ENCODE measurements at regions not wholly inside any gene's neighbourhood (a gene's known extent, or its start where the extent isn't known, plus 50 kb on each side); places are given as distances from the start of the nearest gene placed in this dataset.

DNA sequence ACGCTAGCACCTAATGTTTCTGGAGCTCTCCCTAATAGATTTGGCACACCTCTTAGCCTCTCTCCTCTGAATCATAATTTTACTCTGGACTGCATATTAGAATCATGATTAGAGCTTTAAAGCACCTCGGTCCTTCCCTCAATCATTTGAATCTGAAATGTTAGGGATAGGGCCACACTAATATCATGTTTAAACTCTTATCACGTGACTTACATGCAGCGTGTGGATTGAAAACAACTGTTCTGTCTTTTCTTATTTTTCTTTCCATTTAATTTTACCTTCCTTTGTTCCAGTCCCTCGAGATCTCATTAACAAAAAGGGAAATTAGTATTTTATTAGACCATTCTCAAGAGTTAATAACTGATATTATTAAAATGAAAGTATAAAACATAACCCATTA is 762.5 kb upstream of the FLRT2 start:
- intact Hi-C loops (cut with micrococcal nuclease): no loop called here
- no peak for ATAC-seq
- Mint-ChIP-seq H3K4me1 (no peaks in the 10 kb centered on the region), H3K9me3 (peaks cover 3 to 39% (median 9%) of the 10 kb centered on the region in 11 donors), H3K27me3 (no peaks in the 10 kb centered on the region), H3K4me3 (no peak overlapping the region), H3K27ac (no peak overlapping the region), H3K36me3 (no peaks in the 10 kb centered on the region)
- no peaks in the 10 kb centered on the region for H3K4me1 ChIP-seq (ENCODE audit: control insufficient read depth in 2 of 2, insufficient read depth in 2 of 2, low read length in 2 of 2)
- no peak overlapping the region for H3K27ac ChIP-seq (ENCODE audit: low read depth, low read length)
- no peaks in the 10 kb centered on the region for H3K9me3 ChIP-seq (ENCODE audit: control insufficient read depth in 2 of 3, low read length in 3 of 3)
- no peaks in the 10 kb centered on the region for H3K27me3 ChIP-seq (ENCODE audit: control insufficient read depth in 2 of 2, insufficient read depth in 2 of 2, low read length in 2 of 2)
- POLR2A ChIA-PET: no interaction called here
- no peak overlapping the region for H3K4me3 ChIP-seq (ENCODE audit: low read length)
- DNase-seq: no peak
- no peaks in the 10 kb centered on the region for H3K36me3 ChIP-seq (ENCODE audit: control insufficient read depth in 2 of 3, insufficient read depth in 3 of 3, low read length in 3 of 3)
- CTCF ChIA-PET: no interaction called here

GRCh38 chr14:84770030-84770429 is 759.9 kb upstream of the FLRT2 start:
- POLR2A ChIA-PET: no interaction called here
- CTCF ChIA-PET: no interaction called here
- H3K4me1 ChIP-seq (ENCODE audit: control insufficient read depth in 2 of 2, insufficient read depth in 2 of 2, low read length in 2 of 2): no peaks in the 10 kb centered on the region
- peaks cover 0 to 5% (median 0%) of the 10 kb centered on the region in 5 donors for H3K36me3 Mint-ChIP-seq
- H3K4me3 ChIP-seq (ENCODE audit: low read length): no peak overlapping the region
- intact Hi-C loops (cut with micrococcal nuclease): no loop called here
- H3K36me3 ChIP-seq (ENCODE audit: control insufficient read depth in 2 of 3, insufficient read depth in 3 of 3, low read length in 3 of 3): no peaks in the 10 kb centered on the region
- no peaks in the 10 kb centered on the region for H3K4me1 Mint-ChIP-seq
- no peaks in the 10 kb centered on the region for H3K27me3 ChIP-seq (ENCODE audit: control insufficient read depth in 2 of 2, insufficient read depth in 2 of 2, low read length in 2 of 2)
- H3K27ac Mint-ChIP-seq: no peak overlapping the region
- peaks cover 3 to 47% (median 10%) of the 10 kb centered on the region in 11 donors for H3K9me3 Mint-ChIP-seq
- H3K9me3 ChIP-seq (ENCODE audit: control insufficient read depth in 2 of 3, low read length in 3 of 3): no peaks in the 10 kb centered on the region
- ATAC-seq (no peak), DNase-seq (no peak)
- no peaks in the 10 kb centered on the region for H3K27me3 Mint-ChIP-seq
- H3K4me3 Mint-ChIP-seq: no peak overlapping the region
- no peak overlapping the region for H3K27ac ChIP-seq (ENCODE audit: low read depth, low read length)

DNA sequence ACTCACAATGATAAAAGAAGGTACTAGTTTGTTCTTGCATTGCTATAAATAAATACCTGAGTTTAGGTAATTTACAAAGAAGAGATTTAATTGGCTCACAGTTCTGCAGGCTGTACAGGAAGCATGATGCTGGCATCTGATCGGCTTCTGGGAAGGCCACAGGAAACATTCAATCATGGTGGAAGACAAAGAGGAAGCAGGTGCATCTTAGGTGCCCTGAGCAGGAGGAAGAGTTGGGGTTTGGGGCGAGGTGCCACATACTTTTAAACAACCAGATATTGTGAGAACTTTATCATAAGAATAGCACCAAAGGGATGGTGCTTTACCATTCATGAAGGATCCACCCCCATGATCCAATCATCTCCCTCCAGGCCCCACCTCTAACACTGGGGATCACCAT is 752.6 kb upstream of the FLRT2 start:
- ATAC-seq (no peak), DNase-seq (no peak)
- Histone ChIP-seq H3K4me3 (ENCODE audit: low read length) (no peak overlapping the region), H3K4me1 (ENCODE audit: control insufficient read depth in 2 of 2, insufficient read depth in 2 of 2, low read length in 2 of 2) (no peaks in the 10 kb centered on the region), H3K27ac (ENCODE audit: low read depth, low read length) (no peak overlapping the region), H3K36me3 (ENCODE audit: control insufficient read depth in 2 of 3, insufficient read depth in 3 of 3, low read length in 3 of 3) (no peaks in the 10 kb centered on the region), H3K9me3 (ENCODE audit: control insufficient read depth in 2 of 3, low read length in 3 of 3) (no peaks in the 10 kb centered on the region), H3K27me3 (ENCODE audit: control insufficient read depth in 2 of 2, insufficient read depth in 2 of 2, low read length in 2 of 2) (no peaks in the 10 kb centered on the region)
- Mint-ChIP-seq H3K36me3 (peaks cover 0 to 9% (median 0%) of the 10 kb centered on the region in 5 donors), H3K4me1 (no peaks in the 10 kb centered on the region), H3K9me3 (peaks cover 3 to 28% (median 10%) of the 10 kb centered on the region in 11 donors), H3K27me3 (no peaks in the 10 kb centered on the region), H3K27ac (no peak overlapping the region), H3K4me3 (no peak overlapping the region)
- POLR2A ChIA-PET: no interaction called here
- CTCF ChIA-PET: no interaction called here
- intact Hi-C loops (cut with micrococcal nuclease): no loop called here

DNA sequence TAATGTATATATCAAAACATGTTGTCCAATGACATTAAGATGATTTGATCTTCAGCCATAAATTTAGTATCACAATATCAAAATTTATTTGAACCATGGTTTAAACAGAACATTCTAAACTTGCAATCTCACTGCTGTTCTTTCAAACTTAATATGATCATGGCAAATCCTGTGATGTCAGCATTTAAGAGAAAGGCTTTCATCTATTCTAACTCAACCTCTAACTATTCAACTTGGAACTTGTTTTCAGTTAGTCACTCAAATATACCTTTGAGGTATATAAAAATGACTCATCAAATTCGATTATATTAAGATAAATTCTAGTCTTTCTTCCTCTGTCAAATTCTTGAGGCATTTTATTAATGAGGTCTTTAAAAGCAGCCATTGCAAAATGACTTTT is 747.0 kb upstream of the FLRT2 start:
- H3K4me3 Mint-ChIP-seq: no peak overlapping the region
- H3K36me3 Mint-ChIP-seq: peaks cover 0 to 3% (median 0%) of the 10 kb centered on the region in 5 donors
- intact Hi-C loops (cut with micrococcal nuclease): no loop called here
- H3K4me1 ChIP-seq (ENCODE audit: control insufficient read depth in 2 of 2, insufficient read depth in 2 of 2, low read length in 2 of 2): no peaks in the 10 kb centered on the region
- no peaks in the 10 kb centered on the region for H3K27me3 Mint-ChIP-seq
- DNase-seq: no peak
- H3K27me3 ChIP-seq (ENCODE audit: control insufficient read depth in 2 of 2, insufficient read depth in 2 of 2, low read length in 2 of 2): no peaks in the 10 kb centered on the region
- no peaks in the 10 kb centered on the region for H3K4me1 Mint-ChIP-seq
- no peaks in the 10 kb centered on the region for H3K36me3 ChIP-seq (ENCODE audit: control insufficient read depth in 2 of 3, insufficient read depth in 3 of 3, low read length in 3 of 3)
- no peaks in the 10 kb centered on the region for H3K9me3 ChIP-seq (ENCODE audit: control insufficient read depth in 2 of 3, low read length in 3 of 3)
- no peak overlapping the region for H3K27ac Mint-ChIP-seq
- peaks cover 0 to 15% (median 10%) of the 10 kb centered on the region in 11 donors for H3K9me3 Mint-ChIP-seq
- H3K27ac ChIP-seq (ENCODE audit: low read depth, low read length): no peak overlapping the region
- ATAC-seq: no peak
- ChIA-PET POLR2A (no interaction called here), CTCF (no interaction called here)
- H3K4me3 ChIP-seq (ENCODE audit: low read length): no peak overlapping the region

DNA sequence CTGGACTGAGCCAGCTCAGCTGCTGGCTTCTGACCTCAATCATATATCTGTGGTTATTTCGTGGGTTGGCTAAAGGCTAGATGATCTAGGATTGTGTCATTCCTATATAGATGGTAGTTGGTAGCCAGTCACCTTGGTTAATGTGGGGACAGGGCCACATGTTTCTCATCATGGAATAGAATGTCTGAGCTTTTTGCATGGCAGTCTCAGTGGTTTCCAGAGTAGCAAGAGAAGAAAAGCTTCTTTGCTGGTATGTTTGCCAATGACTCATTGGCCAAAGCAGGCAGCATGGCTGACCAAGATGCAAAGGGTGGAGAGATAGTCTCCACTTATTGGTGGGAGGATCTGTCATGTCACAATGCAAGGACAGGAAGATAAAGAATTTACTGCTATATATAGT is 746.4 kb upstream of the FLRT2 start:
- no peak for DNase-seq
- Histone ChIP-seq H3K4me1 (ENCODE audit: control insufficient read depth in 2 of 2, insufficient read depth in 2 of 2, low read length in 2 of 2) (no peaks in the 10 kb centered on the region), H3K9me3 (ENCODE audit: control insufficient read depth in 2 of 3, low read length in 3 of 3) (no peaks in the 10 kb centered on the region), H3K4me3 (ENCODE audit: low read length) (no peak overlapping the region), H3K27me3 (ENCODE audit: control insufficient read depth in 2 of 2, insufficient read depth in 2 of 2, low read length in 2 of 2) (no peaks in the 10 kb centered on the region), H3K36me3 (ENCODE audit: control insufficient read depth in 2 of 3, insufficient read depth in 3 of 3, low read length in 3 of 3) (no peaks in the 10 kb centered on the region), H3K27ac (ENCODE audit: low read depth, low read length) (no peak overlapping the region)
- no peaks in the 10 kb centered on the region for H3K27me3 Mint-ChIP-seq
- intact Hi-C loops (cut with micrococcal nuclease): no loop called here
- no peak overlapping the region for H3K27ac Mint-ChIP-seq
- no peak overlapping the region for H3K4me3 Mint-ChIP-seq
- CTCF ChIA-PET: no interaction called here
- H3K9me3 Mint-ChIP-seq: peaks cover 0 to 17% (median 10%) of the 10 kb centered on the region in 11 donors
- no peak for ATAC-seq
- peaks cover 0 to 3% (median 0%) of the 10 kb centered on the region in 5 donors for H3K36me3 Mint-ChIP-seq
- POLR2A ChIA-PET: no interaction called here
- no peaks in the 10 kb centered on the region for H3K4me1 Mint-ChIP-seq

GRCh38 chr14:84785996-84786395 is 743.9 kb upstream of the FLRT2 start:
- POLR2A ChIA-PET: no interaction called here
- ATAC-seq (no peak), DNase-seq (no peak)
- Mint-ChIP-seq H3K4me3 (no peak overlapping the region), H3K27ac (no peak overlapping the region), H3K4me1 (no peaks in the 10 kb centered on the region), H3K27me3 (no peaks in the 10 kb centered on the region), H3K9me3 (peaks cover 0 to 15% (median 11%) of the 10 kb centered on the region in 11 donors), H3K36me3 (no peaks in the 10 kb centered on the region)
- Histone ChIP-seq H3K4me3 (ENCODE audit: low read length) (no peak overlapping the region), H3K27ac (ENCODE audit: low read depth, low read length) (no peak overlapping the region), H3K36me3 (ENCODE audit: control insufficient read depth in 2 of 3, insufficient read depth in 3 of 3, low read length in 3 of 3) (no peaks in the 10 kb centered on the region), H3K9me3 (ENCODE audit: control insufficient read depth in 2 of 3, low read length in 3 of 3) (no peaks in the 10 kb centered on the region), H3K4me1 (ENCODE audit: control insufficient read depth in 2 of 2, insufficient read depth in 2 of 2, low read length in 2 of 2) (no peaks in the 10 kb centered on the region), H3K27me3 (ENCODE audit: control insufficient read depth in 2 of 2, insufficient read depth in 2 of 2, low read length in 2 of 2) (no peaks in the 10 kb centered on the region)
- CTCF ChIA-PET: no interaction called here
- intact Hi-C loops (cut with micrococcal nuclease): no loop called here

DNA sequence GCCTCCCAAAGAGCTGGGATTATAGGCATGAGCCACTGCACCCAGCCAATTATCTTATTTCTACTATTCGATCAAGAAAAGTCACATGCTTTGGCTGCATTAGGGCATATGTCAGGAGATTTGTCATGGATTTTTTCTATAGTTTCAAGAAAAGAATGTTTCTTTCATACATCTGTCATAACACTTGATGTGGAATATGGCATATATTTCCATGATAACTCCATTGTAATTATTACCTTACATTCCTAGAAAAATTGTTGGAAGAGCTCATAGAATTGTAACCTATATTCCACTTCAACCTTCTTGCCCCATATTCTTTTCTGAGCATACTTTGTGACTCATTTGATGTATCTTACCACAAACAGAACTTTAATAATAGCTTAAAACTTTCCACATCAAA is 740.9 kb upstream of the FLRT2 start:
- Mint-ChIP-seq H3K9me3 (peaks cover 0 to 22% (median 7%) of the 10 kb centered on the region in 11 donors), H3K36me3 (no peaks in the 10 kb centered on the region), H3K4me1 (no peaks in the 10 kb centered on the region), H3K27me3 (no peaks in the 10 kb centered on the region), H3K27ac (no peak overlapping the region), H3K4me3 (no peak overlapping the region)
- Histone ChIP-seq H3K4me1 (ENCODE audit: control insufficient read depth in 2 of 2, insufficient read depth in 2 of 2, low read length in 2 of 2) (no peaks in the 10 kb centered on the region), H3K27me3 (ENCODE audit: control insufficient read depth in 2 of 2, insufficient read depth in 2 of 2, low read length in 2 of 2) (no peaks in the 10 kb centered on the region), H3K27ac (ENCODE audit: low read depth, low read length) (no peak overlapping the region), H3K36me3 (ENCODE audit: control insufficient read depth in 2 of 3, insufficient read depth in 3 of 3, low read length in 3 of 3) (no peaks in the 10 kb centered on the region), H3K4me3 (ENCODE audit: low read length) (no peak overlapping the region), H3K9me3 (ENCODE audit: control insufficient read depth in 2 of 3, low read length in 3 of 3) (no peaks in the 10 kb centered on the region)
- intact Hi-C loops (cut with micrococcal nuclease): no loop called here
- ChIA-PET CTCF (no interaction called here), POLR2A (no interaction called here)
- DNase-seq: no peak
- no peak for ATAC-seq

Data from naive thymus-derived CD4-positive, alpha-beta T cell (primary cell).